ENCODE measurements at regions not wholly inside any gene's neighbourhood (a gene's known extent, or its start where the extent isn't known, plus 50 kb on each side); places are given as distances from the start of the nearest gene placed in this dataset.
"Not testable (repeated sequence)": the region's sequence is repeated elsewhere in the genome, so short reads cannot be mapped to it uniquely, and the experiment has no call there.

GRCh38 chr11:24233041-24233440 lies 263.8 kb upstream of the LUZP2 start:
- no peak for DNase-seq

- DNase-seq: no peak
Measured at GRCh38 chr11:24234822-24235508, 261.9 kb upstream of the LUZP2 start.

- DNase-seq: no peak
Measured at GRCh38 chr11:24238771-24239645, 257.8 kb upstream of the LUZP2 start.

- no peak for DNase-seq
Measured at GRCh38 chr11:24239930-24240329, 256.9 kb upstream of the LUZP2 start.

- no peak for DNase-seq
Measured at GRCh38 chr11:24240496-24241175, 256.2 kb upstream of the LUZP2 start.

- DNase-seq: no peak
Measured at GRCh38 chr11:24246715-24247114, 250.1 kb upstream of the LUZP2 start.

GRCh38 chr11:24247846-24248245 lies 249.0 kb upstream of the LUZP2 start:
- DNase-seq: no peak

GRCh38 chr11:24249921-24250320 lies 246.9 kb upstream of the LUZP2 start:
- no peak for DNase-seq

GRCh38 chr11:24253237-24253760 lies 243.6 kb upstream of the LUZP2 start:
- no peak for DNase-seq

- no peak for DNase-seq
Measured at GRCh38 chr11:24264868-24265267, 232.0 kb upstream of the LUZP2 start.

- no peak for DNase-seq
Measured at GRCh38 chr11:24267014-24267413, 229.8 kb upstream of the LUZP2 start.

- no peak for DNase-seq
Measured at GRCh38 chr11:24271798-24272197, 225.1 kb upstream of the LUZP2 start.

GRCh38 chr11:24274214-24274781 lies 222.6 kb upstream of the LUZP2 start:
- DNase-seq: not testable (repeated sequence)

GRCh38 chr11:24286238-24286637 lies 210.6 kb upstream of the LUZP2 start:
- no peak for DNase-seq

- DNase-seq: no peak
Measured at GRCh38 chr11:24289301-24289700, 207.6 kb upstream of the LUZP2 start.

- no peak for DNase-seq
Measured at GRCh38 chr11:24293964-24294363, 202.9 kb upstream of the LUZP2 start.

- no peak for DNase-seq
Measured at GRCh38 chr11:24295360-24295759, 201.5 kb upstream of the LUZP2 start.

GRCh38 chr11:24297461-24297860 lies 199.4 kb upstream of the LUZP2 start:
- DNase-seq: no peak

GRCh38 chr11:24298146-24298545 lies 198.7 kb upstream of the LUZP2 start:
- no peak for DNase-seq

- DNase-seq: no peak
Measured at GRCh38 chr11:24311974-24312373, 184.9 kb upstream of the LUZP2 start.

- DNase-seq: no peak
Measured at GRCh38 chr11:24312464-24313238, 184.2 kb upstream of the LUZP2 start.

GRCh38 chr11:24321229-24321628 lies 175.6 kb upstream of the LUZP2 start:
- no peak for DNase-seq

Measured in CD4-positive, alpha-beta T cell treated with Interleukin-12 subunit alpha and Interleukin-12 subunit beta, for 1 hour (primary cell).